ENCODE measurements at regions not wholly inside any gene's neighbourhood (a gene's known extent, or its start where the extent isn't known, plus 50 kb on each side); places are given as distances from the start of the nearest gene placed in this dataset.

GRCh38 chr15:38894243-38894948 is 329.8 kb upstream of the RASGRP1 start:
- DNase-seq: no peak

DNA sequence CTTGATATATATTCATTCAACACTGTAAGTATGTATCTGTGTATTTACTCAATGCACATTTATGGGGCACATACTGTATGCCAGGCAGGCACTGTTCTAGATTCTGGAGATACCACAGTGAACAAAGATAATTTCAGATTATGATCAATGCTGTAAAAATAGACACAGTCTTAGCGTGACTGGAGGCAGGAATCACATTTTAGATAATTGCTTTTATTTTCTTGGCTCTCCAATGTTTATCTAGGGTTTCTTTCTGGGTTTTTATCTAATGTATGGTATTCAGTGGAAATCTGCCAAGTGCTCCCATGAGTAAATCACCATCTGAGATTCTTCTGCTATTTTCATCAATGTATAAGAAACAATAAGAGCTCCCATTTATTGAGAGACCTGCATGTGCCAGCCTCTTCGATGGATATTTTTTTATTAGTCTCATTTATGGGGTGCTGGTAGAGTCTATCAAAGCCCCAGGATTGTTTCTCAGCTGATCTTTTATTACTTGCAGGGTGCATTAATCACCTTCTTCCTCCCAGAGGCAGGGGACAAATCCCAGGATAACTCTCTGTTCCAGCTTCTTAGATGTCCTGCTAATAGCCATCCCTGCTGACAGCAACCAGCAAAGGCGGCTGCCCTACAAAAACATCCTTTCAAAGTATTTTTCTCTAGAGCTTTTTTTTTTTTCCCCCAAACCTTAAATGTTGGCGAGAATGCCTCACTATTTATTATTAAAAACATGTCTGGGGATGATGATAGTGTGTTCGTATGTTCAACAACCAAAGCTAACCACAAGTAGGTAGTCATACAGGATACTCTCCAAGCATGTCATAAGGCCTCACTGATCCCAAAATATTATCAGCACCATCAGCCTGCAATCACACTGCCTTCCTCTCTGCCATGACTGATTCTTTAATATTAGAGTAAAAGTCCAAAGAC is 331.0 kb upstream of the RASGRP1 start:
- no peak for DNase-seq

DNA sequence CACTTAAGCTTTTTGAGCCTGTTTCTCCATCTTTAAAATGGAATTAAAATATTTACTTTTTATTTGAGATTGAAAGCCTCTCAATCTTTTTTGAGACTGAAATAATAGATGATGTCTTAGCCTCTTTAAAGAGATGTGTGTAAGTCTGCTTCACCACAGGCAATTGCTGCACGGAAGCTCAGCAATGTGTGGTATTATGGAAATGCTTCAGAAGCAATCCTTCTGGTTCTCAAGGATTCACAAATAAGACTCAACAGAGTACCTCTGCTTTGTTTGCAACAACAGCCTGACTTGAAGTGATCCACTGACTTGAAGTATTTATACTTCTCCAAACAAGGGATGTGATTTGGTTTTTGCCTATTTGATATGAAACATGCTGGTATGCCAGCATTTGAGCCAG is 332.0 kb upstream of the RASGRP1 start:
- no peak for DNase-seq

- no peak for DNase-seq
Measured at GRCh38 chr15:38897551-38897950, 332.9 kb upstream of the RASGRP1 start.

- no peak for DNase-seq
Measured at GRCh38 chr15:38898236-38898635, 333.6 kb upstream of the RASGRP1 start.

DNA sequence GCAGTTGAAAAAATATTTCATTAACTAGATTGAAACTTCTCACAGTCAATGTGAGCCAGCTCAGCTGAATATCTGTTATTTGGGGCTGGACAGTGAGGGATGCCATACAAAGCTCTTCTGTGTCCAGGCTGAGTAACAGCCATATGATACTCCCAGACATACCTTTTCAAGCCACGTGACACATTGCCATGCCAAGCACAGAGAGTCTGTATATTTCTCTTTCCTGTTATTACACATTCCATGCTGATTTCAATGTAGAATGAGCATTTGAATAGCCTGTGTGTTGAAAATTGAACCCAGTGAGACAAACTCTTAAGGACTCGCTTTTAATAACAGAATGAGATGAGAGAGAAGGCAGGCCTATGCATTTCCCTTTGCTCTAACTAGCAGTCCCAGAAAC is 334.7 kb upstream of the RASGRP1 start:
- DNase-seq: no peak

DNA sequence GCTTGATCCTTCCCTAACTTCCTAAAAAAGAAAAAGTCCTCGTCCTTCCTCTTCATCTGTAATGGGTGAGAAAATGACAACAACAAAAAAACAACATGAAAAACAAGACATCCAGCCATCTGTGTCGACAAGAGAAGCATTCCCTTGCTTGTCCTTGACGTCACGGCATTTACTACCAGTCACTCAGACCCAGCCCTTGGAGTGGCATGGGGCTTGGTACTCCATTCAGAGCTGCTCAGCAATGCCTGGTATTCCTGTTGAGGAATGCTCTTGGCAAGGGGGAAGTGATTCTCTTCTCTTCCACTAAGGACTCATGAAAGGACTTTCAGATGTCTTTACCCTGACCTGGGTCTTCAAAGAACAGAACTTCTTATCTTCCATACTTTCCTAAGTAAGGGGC is 339.7 kb upstream of the RASGRP1 start:
- DNase-seq: no peak

DNA sequence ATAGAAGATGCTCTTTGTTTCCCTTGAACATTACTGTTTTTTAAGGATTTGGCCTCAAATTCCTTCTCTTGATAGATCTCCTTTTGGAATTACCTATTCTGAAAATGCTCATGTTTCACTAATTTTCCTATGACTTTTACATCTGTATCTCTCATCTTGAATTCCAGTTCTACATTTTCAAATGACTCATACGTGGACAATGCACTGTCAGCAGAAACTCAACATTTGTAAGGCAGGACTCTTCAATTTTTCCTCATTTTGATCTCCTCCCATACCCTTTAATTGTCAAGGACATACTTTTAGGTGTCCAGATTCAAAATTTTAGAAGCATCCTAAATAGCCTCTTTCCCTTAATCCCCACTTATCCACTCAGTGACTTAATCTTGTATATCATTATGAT is 341.0 kb upstream of the RASGRP1 start:
- DNase-seq: no peak

DNA sequence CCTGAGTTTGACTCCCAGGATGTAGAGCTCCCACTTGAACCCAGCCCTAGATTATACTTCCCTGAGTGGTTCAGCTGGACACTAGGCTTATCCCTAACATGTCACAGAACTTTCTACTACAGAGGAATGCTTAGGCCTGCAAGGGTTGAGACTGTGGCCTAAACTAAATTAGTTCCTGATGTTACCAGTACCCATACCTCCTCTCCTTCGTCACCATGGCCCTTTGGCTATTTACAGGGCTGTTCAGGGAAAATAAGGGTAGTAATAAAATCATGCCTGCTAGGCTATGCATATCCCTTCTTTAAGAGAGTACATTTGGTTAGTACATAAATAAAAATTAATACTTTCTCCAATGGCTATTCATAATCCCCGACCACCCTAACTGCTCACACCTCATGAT is 356.4 kb upstream of the RASGRP1 start:
- no peak for DNase-seq

GRCh38 chr15:38921471-38921870 is 356.9 kb upstream of the RASGRP1 start:
- no peak for DNase-seq

DNA sequence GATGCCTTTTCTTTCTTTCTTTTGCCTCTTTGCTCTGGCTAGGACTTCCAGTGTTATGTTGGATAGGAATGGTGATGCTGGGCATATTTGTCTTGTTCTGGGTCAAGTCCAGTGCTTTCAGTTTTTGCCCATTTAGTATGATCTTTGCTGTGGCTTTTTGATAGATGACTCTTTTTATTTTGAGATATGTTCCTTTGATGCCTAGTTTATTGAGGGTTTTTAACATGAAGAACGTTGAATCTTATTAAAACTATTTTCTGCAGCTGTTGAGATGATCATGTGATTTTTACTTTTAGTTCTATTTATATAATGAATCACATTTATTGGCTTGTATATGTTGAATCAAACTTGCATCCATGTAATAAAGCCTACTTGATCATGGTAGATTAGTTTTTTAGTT is 363.8 kb upstream of the RASGRP1 start:
- no peak for DNase-seq

DNA sequence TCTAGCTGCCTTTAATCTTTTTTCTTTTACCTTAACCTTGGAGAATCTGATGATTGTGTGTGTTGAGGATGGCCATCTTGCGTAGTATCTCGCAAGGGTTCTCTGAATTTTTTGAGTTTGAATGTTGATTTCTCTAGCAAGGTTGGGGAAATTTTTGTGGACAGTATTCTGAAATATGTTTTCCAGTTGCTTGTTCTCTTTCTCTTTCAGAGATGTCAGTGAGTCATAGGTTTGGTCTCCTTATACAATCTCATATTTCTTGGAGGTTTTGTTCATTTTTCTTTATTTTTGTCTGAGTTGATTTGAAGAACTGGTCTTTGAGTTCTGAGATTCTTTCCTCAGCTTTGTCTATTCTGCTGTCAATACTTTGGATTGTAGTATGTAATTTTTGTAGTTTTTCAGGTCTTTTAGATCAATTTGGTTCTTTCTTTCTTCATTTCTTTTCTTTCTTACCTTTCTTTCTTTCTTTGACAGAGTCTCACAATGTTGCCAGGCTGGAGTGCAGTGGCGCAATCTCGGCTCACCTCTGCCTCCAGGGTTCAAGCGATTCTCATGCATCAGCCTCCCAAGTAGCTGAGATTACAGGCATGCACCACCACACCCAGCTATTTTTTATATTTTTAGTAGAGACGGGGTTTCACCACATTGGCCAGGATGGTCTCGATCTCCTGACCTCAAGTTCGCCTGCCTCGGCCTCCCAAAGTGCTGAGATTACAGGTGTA is 366.4 kb upstream of the RASGRP1 start:
- DNase-seq: no peak

DNA sequence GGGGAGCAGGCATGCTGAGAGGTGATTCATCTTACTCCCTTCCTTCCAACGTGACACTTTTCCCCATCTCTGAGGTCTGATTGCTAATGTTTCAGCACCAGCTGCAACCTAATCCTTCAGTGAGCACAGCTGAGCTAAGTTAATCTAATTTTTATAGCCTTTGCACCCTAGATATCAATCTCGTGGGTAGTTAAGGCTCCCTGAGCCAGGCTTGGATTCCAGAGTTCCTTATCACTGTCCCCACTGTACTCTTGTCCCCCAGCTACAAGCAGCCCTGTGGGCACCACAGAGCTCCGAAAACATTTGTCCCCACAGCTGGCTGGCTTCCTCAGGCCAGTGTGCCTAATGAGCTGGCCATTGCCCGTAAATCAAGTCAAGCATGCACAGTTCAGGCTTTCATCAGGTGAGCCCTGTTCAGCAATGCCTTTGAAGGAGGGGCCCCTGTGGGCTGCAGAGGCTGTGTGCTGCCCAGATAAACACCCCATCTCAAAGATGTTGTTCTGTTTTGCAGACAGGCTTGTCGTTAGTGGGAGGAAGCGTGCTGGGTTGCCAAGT is 376.9 kb upstream of the RASGRP1 start:
- DNase-seq: no peak

- no peak for DNase-seq
Measured at GRCh38 chr15:38944536-38944935, 379.9 kb upstream of the RASGRP1 start.

DNA sequence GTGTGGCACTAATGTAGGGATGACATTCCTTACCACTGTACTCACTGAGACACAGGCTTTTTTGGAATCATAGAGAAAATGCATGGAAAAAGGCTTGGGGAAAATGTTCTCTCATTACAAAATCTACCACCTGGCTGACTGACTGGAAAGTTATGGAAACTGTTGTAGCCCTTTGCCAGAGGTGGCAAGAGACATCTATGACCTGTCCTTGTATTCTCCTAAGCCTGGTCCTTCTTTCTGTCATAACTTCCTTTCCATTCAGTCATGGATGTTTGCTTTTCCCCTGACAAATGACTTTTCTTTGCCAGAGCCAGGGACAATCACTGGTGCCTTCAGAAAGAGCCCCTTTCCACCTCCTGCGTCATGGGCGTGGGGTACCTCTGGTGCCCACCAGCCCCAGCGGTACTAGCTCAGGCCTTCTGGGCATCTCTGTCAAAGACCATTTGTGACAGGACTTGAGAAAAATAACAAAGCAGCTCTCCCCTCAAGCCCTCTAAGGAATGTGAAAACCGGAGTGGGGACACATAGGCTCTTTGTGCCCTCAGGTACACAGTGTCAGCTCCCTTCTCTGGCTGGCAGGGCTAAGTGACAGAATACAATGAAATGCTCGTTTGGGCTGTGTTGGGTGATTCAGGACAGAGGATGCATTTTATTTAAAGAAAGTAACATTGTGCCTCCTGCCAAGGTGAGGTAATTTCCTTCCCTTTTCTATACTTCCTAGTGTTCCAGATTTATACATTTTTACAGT is 381.1 kb upstream of the RASGRP1 start:
- no peak for DNase-seq

DNA sequence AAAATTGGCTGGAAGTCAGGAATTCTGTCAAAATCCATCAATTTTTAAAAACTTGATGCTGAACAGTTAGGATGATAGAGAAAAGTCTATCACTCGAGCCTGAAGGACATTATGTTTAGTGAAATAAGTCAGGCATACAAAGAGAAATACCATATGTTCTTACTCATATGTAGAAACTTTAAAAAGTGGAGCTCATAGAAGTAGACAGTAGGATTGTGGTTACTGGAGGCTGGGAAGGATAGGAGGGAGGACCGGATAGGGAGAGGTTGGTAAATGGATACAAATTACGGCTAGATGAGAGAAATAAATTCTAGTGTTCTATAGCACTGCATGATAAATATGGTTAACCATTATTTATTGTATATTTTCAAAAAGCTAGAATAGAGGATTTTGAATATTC is 389.5 kb upstream of the RASGRP1 start:
- DNase-seq: no peak

DNA sequence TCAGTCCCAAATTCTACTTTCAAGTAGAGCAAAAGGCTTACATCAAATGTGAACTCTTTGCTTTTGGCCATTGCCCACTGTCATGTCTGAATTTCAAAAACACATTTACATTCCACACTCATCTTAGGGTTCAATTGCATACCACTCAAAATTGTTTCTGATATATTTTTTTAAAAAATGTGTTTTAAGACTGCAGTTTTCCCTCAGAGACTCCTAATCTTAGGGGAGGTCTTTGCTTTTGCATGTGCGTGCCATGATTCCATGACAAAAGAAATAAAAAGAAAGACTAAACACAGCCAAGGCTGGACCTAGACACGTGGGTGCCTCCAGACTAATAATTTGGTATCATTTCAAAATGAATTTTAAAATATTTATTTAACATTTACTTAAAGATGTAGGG is 396.8 kb upstream of the RASGRP1 start:
- no peak for DNase-seq

- DNase-seq: no peak
Measured at GRCh38 chr15:38961931-38962330, 397.3 kb upstream of the RASGRP1 start.

DNA sequence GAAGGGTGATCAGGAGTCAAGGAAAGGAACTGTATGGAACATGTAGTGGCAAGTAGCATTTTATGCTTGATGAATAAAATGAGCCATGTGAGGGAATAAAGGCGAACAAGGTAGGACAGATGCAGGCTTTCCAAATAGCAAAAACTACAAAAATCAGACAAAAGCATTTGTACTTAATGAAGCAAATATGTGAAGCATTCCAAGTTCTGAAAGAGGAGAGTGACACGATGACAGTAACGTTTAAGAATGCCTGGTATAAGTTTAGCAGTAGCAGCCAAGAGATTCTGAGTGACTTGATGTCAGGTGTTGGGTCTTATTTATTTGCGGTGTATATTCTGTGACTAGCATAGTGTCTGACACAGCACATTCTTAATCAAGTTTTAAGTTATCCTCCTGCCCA is 408.2 kb upstream of the RASGRP1 start:
- no peak for DNase-seq

DNA sequence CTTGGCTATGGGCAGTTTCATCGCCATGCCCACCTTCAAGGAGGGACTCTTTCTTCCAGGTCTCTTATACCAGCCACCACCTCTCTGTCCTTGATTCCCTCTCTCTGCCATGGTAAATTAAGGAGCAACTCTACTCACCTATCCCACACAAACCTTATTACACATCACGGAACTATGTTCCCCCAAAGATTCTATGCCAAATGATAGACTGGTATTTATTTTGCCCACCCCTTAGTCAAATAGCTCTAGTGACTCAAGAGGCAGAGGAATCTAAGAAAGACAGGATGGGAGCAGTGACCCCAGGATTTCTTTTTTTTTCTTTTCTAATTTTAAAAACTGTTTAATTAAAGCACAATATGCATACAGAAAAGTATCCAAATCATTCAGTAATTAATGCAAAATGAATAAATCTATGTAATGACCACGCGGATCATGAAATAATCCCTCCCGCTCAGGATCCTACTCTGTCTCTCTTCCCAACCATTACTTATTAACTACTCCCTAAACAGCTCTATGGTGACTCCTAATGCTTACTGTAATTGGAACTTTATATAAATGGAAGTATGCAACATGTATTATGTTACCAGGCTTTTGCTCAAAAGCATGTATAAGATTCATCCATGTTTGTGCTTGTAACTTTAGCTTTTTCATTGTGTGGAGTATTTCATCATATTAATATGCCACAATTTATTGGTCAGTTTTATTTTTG is 410.8 kb upstream of the RASGRP1 start:
- DNase-seq: no peak

DNA sequence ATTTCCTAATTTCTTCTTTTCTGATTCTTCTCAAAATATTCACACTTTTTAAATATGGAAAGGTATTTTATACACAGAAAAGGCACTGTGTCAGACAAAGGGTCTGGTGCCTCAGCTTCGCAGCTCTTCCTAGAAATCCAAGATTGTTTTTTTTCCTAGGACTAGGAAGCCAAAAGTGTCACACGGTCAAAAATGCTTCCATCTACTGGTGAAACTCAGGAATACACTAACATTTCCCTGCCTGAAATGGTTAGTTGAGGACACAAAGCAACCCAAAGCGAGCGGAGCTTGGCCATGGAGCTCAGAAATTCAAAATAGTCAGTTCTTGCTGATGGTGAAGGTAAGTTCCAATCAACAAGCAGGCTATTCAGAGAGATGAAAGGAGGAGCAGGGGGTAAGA is 426.5 kb upstream of the RASGRP1 start:
- DNase-seq: no peak

DNA sequence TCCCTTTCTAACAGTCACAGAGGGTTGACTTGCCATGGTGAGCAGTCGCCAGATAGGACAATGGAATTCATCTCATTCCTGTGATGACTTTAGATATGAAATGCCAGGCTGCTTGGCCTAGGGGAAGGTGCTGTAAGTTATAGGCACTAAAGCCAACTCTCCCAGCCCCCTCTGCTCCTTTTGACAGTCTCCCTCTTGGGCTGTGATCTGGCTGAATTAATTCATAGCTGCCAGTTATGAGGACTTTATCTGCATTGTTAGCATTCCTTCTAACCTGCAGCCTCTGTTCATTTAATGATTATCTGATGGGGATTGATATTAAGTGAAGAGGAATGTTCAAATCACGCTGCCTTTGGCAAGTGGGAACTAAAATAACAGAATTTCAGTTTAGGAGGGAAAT is 427.1 kb upstream of the RASGRP1 start:
- DNase-seq: no peak

Measured in effector CD8-positive, alpha-beta T cell (primary cell).